NCI-H2227 (cell line): ENCODE measurements at regions not wholly inside any gene's neighbourhood (a gene's known extent, or its start where the extent isn't known, plus 50 kb on each side); places are given as distances from the start of the nearest gene placed in this dataset.

Experiments used
- DNase-seq: peaks from one replicate; lab custom pipeline; 2025; ENCODE audit not compliant: unreplicated experiment; lab: John Stamatoyannopoulos, UW

- peak; percentile 41 for DNase-seq
These were observed 293.6 kb downstream of the SOX11 start for GRCh38 chr2:5985536-5986385.

- DNase-seq = peak; percentile 47
These were observed 294.9 kb downstream of the SOX11 start for GRCh38 chr2:5986801-5987787.

GRCh38 chr2:5988120-5988519, 295.9 kb downstream of the SOX11 start:
- DNase-seq = no peak

GRCh38 chr2:5990086-5990485, 297.9 kb downstream of the SOX11 start:
- DNase-seq = no peak

- no peak for DNase-seq
These were observed 299.3 kb downstream of the SOX11 start for GRCh38 chr2:5991305-5991968.

- no peak for DNase-seq
These were observed 303.6 kb downstream of the SOX11 start for GRCh38 chr2:5995832-5996231.

GRCh38 chr2:6008186-6008585, 316.0 kb downstream of the SOX11 start:
- no peak for DNase-seq

- no peak for DNase-seq
These were observed 316.5 kb downstream of the SOX11 start for GRCh38 chr2:6008726-6009125.

- DNase-seq = no peak
These were observed 318.0 kb downstream of the SOX11 start for GRCh38 chr2:6010163-6010562.

GRCh38 chr2:6011921-6012320, 319.7 kb downstream of the SOX11 start:
- peak; percentile 79 for DNase-seq

GRCh38 chr2:6017736-6018286, 325.6 kb downstream of the SOX11 start:
- DNase-seq = no peak

- DNase-seq = no peak
These were observed 332.0 kb downstream of the SOX11 start for GRCh38 chr2:6024229-6024628.

- no peak for DNase-seq
These were observed 332.6 kb downstream of the SOX11 start for GRCh38 chr2:6024784-6025183.

- no peak for DNase-seq
These were observed 333.2 kb downstream of the SOX11 start for GRCh38 chr2:6025391-6025790.

GRCh38 chr2:6027066-6027465, 334.9 kb downstream of the SOX11 start:
- DNase-seq = no peak

- DNase-seq = no peak
These were observed 339.1 kb downstream of the SOX11 start for GRCh38 chr2:6031200-6031867.

GRCh38 chr2:6036211-6036610, 344.0 kb downstream of the SOX11 start:
- no peak for DNase-seq

GRCh38 chr2:6043238-6043637, 351.1 kb downstream of the SOX11 start:
- DNase-seq = no peak

- DNase-seq = peak; percentile 10
These were observed 360.5 kb downstream of the SOX11 start for GRCh38 chr2:6052649-6053048.

- DNase-seq = peak; percentile 87
These were observed 361.6 kb downstream of the SOX11 start for GRCh38 chr2:6053743-6054142.
